Colonic mucosa (tissue), 4 donors: ENCODE measurements at regions not wholly inside any gene's neighbourhood (a gene's known extent, or its start where the extent isn't known, plus 50 kb on each side); places are given as distances from the start of the nearest gene placed in this dataset.
"Not testable (repeated sequence)": the region's sequence is repeated elsewhere in the genome, so short reads cannot be mapped to it uniquely, and the experiment has no call there.

Experiments
- DNase-seq: peaks from one replicate; pipeline ENCODE4 v3.0.0-alpha.2; 2020
- H3K27ac ChIP-seq: fragments of 200-600 bp; one replicate; pipeline ENCODE4 v1.8.0; 2021
- H3K27me3 ChIP-seq: fragments of 200-600 bp; one replicate; pipeline ENCODE4 v1.8.0; 2021
- H3K36me3 ChIP-seq: fragments of 200-600 bp; one replicate; pipeline ENCODE4 v1.8.0; 2021
- H3K4me1 ChIP-seq: fragments of 200-600 bp; one replicate; pipeline ENCODE4 v1.8.0; 2021; ENCODE audit warnings: mild to moderate bottlenecking
- H3K4me3 ChIP-seq: fragments of 200-600 bp; one replicate; pipeline ENCODE4 v1.8.0; 2021
- H3K9ac ChIP-seq, 2 donors: one replicate each; pipeline ENCODE4 v1.7.0; 2013; ENCODE audit warnings: control low read depth in 2 of 2, low read depth in 2 of 2, low read length in 2 of 2
- H3K9me3 ChIP-seq: fragments of 200-600 bp; one replicate; pipeline ENCODE4 v1.8.0; 2021
- CTCF ChIP-seq: fragments of 200-600 bp; IDR thresholded peaks from one replicate; pipeline ENCODE4 v1.8.0; 2022; ENCODE audit warnings: antibody characterized with exemption, mild to moderate bottlenecking
- intact Hi-C: fragments of 100-400 bp; cut with DNase I; formaldehyde crosslinking; loops from one replicate; pipeline ENCODE4 v1.14.1; 2022
- donor health status: healthy.
- donor health status: DM: no; HTN: no; CAD: no.
- donor health status: DM: no; HTN: no; CAD: no.

GRCh38 chr2:53317861-53318260 is 449.7 kb upstream of the CHAC2 start:
- TF ChIP-seq CTCF = no peak
- DNase-seq = no peak
- H3K9me3 ChIP-seq = no peaks in the 10 kb centered on the region
- H3K9ac ChIP-seq = no peak overlapping the region
- H3K27me3 ChIP-seq = no peaks in the 10 kb centered on the region
- H3K36me3 ChIP-seq = no peaks in the 10 kb centered on the region
- H3K4me1 ChIP-seq = no peaks in the 10 kb centered on the region
- H3K4me3 ChIP-seq = no peak overlapping the region
- no peak overlapping the region for H3K27ac ChIP-seq
- intact Hi-C loops = no loop called here

GRCh38 chr2:53315149-53315548 is 452.5 kb upstream of the CHAC2 start:
- no peaks in the 10 kb centered on the region for H3K36me3 ChIP-seq
- DNase-seq = no peak
- no peaks in the 10 kb centered on the region for H3K9me3 ChIP-seq
- H3K27me3 ChIP-seq = no peaks in the 10 kb centered on the region
- no peak overlapping the region for H3K27ac ChIP-seq
- H3K4me3 ChIP-seq = no peak overlapping the region
- H3K4me1 ChIP-seq = no peaks in the 10 kb centered on the region
- no peak for TF ChIP-seq CTCF
- intact Hi-C loops = no loop called here
- H3K9ac ChIP-seq = no peak overlapping the region

- no peak overlapping the region for H3K9ac ChIP-seq
- intact Hi-C loops = no loop called here
- DNase-seq = no peak
- no peaks in the 10 kb centered on the region for H3K36me3 ChIP-seq
- H3K27me3 ChIP-seq = no peaks in the 10 kb centered on the region
- H3K4me3 ChIP-seq = no peak overlapping the region
- TF ChIP-seq CTCF = no peak
- no peak overlapping the region for H3K27ac ChIP-seq
- no peaks in the 10 kb centered on the region for H3K9me3 ChIP-seq
- no peaks in the 10 kb centered on the region for H3K4me1 ChIP-seq
Measured at GRCh38 chr2:53314718-53315117, 452.9 kb upstream of the CHAC2 start.

GRCh38 chr2:53313644-53314043 is 454.0 kb upstream of the CHAC2 start:
- H3K9me3 ChIP-seq, H3K9ac ChIP-seq, H3K27me3 ChIP-seq, H3K27ac ChIP-seq, intact Hi-C loops, DNase-seq, H3K36me3 ChIP-seq, H3K4me1 ChIP-seq, H3K4me3 ChIP-seq: not testable (repeated sequence)

- H3K4me1 ChIP-seq = no peaks in the 10 kb centered on the region
- no peak overlapping the region for H3K27ac ChIP-seq
- intact Hi-C loops = no loop called here
- DNase-seq = no peak
- H3K9ac ChIP-seq = no peak overlapping the region
- H3K36me3 ChIP-seq = no peaks in the 10 kb centered on the region
- H3K27me3 ChIP-seq = no peaks in the 10 kb centered on the region
- no peak overlapping the region for H3K4me3 ChIP-seq
- no peak for TF ChIP-seq CTCF
- H3K9me3 ChIP-seq = no peaks in the 10 kb centered on the region
Measured at GRCh38 chr2:53312721-53313120, 454.9 kb upstream of the CHAC2 start.

- no peaks in the 10 kb centered on the region for H3K27me3 ChIP-seq
- TF ChIP-seq CTCF = no peak
- no peaks in the 10 kb centered on the region for H3K4me1 ChIP-seq
- H3K36me3 ChIP-seq = no peaks in the 10 kb centered on the region
- no peak overlapping the region for H3K9ac ChIP-seq
- intact Hi-C loops = no loop called here
- no peak overlapping the region for H3K27ac ChIP-seq
- no peak for DNase-seq
- no peaks in the 10 kb centered on the region for H3K9me3 ChIP-seq
- H3K4me3 ChIP-seq = no peak overlapping the region
Measured at GRCh38 chr2:53312181-53312580, 455.4 kb upstream of the CHAC2 start.
